ENCODE measurements at regions not wholly inside any gene's neighbourhood (a gene's known extent, or its start where the extent isn't known, plus 50 kb on each side); places are given as distances from the start of the nearest gene placed in this dataset.

DNA sequence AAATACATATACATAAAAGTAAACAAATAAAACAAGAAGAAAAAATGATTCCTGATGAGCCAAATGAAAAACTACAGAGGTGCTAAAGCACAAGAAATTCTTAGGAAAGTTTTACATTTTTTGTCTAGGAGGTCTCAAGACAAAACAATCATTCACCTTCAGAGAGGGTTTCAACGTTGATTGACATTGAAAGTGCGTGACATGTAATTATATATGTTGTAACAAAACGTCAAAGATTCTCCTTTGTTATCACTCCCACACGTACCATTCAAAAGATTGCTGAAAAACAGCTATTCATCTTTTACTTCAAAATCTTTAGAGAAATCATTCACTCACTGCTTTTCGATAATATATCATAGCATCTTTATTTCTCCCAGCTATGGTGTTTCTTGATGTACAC lies 375.9 kb downstream of the NEBL start:
- no peaks in the 10 kb centered on the region for H3K27me3 Mint-ChIP-seq
- H3K4me1 Mint-ChIP-seq (ENCODE audit: unreplicated experiment), result peaks cover 8% of the 10 kb centered on the region
- H3K27ac Mint-ChIP-seq, result no peak overlapping the region
- no peaks in the 10 kb centered on the region for H3K36me3 Mint-ChIP-seq
- no peak overlapping the region for H3K4me3 Mint-ChIP-seq
- TF ChIP-seq, protein P1, sequence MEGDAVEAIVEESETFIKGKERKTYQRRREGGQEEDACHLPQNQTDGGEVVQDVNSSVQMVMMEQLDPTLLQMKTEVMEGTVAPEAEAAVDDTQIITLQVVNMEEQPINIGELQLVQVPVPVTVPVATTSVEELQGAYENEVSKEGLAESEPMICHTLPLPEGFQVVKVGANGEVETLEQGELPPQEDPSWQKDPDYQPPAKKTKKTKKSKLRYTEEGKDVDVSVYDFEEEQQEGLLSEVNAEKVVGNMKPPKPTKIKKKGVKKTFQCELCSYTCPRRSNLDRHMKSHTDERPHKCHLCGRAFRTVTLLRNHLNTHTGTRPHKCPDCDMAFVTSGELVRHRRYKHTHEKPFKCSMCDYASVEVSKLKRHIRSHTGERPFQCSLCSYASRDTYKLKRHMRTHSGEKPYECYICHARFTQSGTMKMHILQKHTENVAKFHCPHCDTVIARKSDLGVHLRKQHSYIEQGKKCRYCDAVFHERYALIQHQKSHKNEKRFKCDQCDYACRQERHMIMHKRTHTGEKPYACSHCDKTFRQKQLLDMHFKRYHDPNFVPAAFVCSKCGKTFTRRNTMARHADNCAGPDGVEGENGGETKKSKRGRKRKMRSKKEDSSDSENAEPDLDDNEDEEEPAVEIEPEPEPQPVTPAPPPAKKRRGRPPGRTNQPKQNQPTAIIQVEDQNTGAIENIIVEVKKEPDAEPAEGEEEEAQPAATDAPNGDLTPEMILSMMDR (conservative IDR thresholded peaks at IDR 0.05), result no peak
- H3K9me3 Mint-ChIP-seq, result no peaks in the 10 kb centered on the region
- no peak for DNase-seq (ENCODE audit: extremely low spot score, unreplicated experiment)

DNA sequence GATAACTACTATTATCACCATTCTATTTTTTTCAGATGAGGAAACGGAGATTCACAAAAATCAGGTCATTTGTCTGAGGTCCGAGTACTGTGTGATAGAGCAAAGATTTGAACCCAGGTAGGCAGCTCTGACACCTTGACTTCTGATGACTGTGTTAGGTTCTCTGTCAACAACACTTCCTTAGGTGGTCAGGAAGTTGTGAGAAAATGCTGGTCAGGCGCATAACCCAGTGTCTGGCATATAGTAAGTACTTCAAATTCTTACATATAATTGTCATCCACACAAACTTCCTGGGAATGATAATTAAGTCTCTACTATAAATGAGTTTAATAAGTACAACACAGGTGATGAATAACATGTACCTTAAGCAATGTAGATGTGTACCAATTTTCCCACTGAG lies 381.5 kb downstream of the NEBL start:
- no peaks in the 10 kb centered on the region for H3K36me3 Mint-ChIP-seq
- H3K4me3 Mint-ChIP-seq, result no peak overlapping the region
- no peaks in the 10 kb centered on the region for H3K9me3 Mint-ChIP-seq
- H3K27ac Mint-ChIP-seq, result no peak overlapping the region
- DNase-seq (ENCODE audit: extremely low spot score, unreplicated experiment), result no peak
- TF ChIP-seq, protein P1 (conservative IDR thresholded peaks at IDR 0.05), result no peak
- no peaks in the 10 kb centered on the region for H3K27me3 Mint-ChIP-seq
- no peaks in the 10 kb centered on the region for H3K4me1 Mint-ChIP-seq (ENCODE audit: unreplicated experiment)

DNA sequence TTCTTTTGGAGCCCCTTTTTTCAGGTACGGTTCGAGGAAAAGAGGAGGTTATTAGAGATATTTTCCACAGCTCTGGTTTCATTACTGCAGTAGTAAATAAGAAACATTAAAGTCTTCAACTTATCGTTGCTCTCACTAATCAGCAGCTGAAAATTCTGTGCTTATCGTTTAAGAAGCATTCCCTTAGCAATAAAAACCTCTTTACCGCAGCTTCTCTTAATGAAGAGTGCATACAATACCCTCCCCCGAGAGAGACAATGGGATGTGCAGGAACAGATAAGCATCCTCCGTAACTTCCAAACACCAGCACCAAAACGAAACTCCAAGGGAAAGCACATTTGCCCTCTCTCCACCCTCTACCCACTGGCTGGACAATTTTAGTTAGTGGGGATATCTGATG lies 384.5 kb downstream of the NEBL start:
- H3K27ac Mint-ChIP-seq, result no peak overlapping the region
- H3K36me3 Mint-ChIP-seq, result peaks cover 4% of the 10 kb centered on the region
- peaks cover 5% of the 10 kb centered on the region for H3K9me3 Mint-ChIP-seq
- H3K4me3 Mint-ChIP-seq, result no peak overlapping the region
- no peak for DNase-seq (ENCODE audit: extremely low spot score, unreplicated experiment)
- H3K27me3 Mint-ChIP-seq, result no peaks in the 10 kb centered on the region
- no peaks in the 10 kb centered on the region for H3K4me1 Mint-ChIP-seq (ENCODE audit: unreplicated experiment)
- TF ChIP-seq, protein P1 (conservative IDR thresholded peaks at IDR 0.05), result no peak

DNA sequence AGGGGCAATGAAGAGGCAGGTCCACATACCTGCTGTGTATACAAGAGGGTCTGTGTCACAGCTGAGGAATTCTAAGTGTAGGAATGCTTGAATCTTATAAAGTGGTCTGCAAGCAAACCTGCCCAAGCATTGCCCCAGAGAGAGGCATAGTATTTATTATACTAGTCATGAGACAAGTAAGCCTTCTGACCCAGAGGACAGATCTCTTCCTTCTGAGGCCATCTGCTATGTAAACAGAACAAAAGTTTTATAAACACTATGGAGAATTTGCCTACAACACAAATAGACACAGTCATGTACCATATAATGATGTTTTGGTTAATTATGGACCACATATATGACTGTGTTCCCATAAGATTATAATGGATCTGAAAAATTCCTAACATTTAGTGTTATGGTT lies 388.2 kb downstream of the NEBL start:
- Mint-ChIP-seq H3K36me3 (peaks cover 4% of the 10 kb centered on the region), H3K9me3 (peaks cover 5% of the 10 kb centered on the region), H3K27ac (no peak overlapping the region), H3K4me1 (ENCODE audit: unreplicated experiment) (no peaks in the 10 kb centered on the region), H3K4me3 (no peak overlapping the region), H3K27me3 (no peaks in the 10 kb centered on the region)
- TF ChIP-seq, protein P1 (conservative IDR thresholded peaks at IDR 0.05), result no peak
- no peak for DNase-seq (ENCODE audit: extremely low spot score, unreplicated experiment)

DNA sequence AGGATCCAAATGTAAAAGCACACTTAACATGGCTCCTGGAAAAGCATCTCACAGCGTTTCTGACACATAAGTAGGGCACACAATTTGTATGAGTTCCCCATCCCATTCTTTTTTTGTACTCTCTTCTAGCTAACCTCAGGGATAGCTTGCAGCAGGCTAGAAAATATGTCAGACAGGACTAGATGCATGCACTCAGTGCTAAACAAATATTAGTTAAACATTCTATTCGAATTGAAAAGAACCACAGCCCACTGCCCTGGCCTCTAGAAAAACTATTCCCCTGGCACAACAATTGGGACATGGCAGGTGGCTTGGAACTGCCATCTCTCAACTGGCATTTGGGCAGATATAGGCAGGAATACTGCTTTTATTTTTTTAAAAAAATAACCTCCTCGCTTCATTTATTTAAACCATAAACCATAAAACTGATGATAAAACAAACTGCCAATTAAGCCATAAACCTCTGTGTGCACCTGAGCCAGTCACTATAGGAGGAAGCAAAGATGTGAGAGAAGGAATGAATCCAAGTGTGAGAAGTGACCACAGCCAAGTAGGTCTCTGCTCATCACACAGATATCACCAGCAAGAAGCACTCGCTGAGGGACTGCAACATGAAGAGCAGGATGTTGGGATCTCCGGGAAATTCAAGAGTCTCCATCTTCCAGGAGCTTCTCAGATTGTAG lies 394.1 kb downstream of the NEBL start:
- no peak overlapping the region for H3K27ac Mint-ChIP-seq
- TF ChIP-seq, protein P1 (conservative IDR thresholded peaks at IDR 0.05), result no peak
- H3K4me1 Mint-ChIP-seq (ENCODE audit: unreplicated experiment), result no peaks in the 10 kb centered on the region
- H3K4me3 Mint-ChIP-seq, result no peak overlapping the region
- peaks cover 11% of the 10 kb centered on the region for H3K9me3 Mint-ChIP-seq
- no peak for DNase-seq (ENCODE audit: extremely low spot score, unreplicated experiment)
- H3K36me3 Mint-ChIP-seq, result no peaks in the 10 kb centered on the region
- H3K27me3 Mint-ChIP-seq, result no peaks in the 10 kb centered on the region

DNA sequence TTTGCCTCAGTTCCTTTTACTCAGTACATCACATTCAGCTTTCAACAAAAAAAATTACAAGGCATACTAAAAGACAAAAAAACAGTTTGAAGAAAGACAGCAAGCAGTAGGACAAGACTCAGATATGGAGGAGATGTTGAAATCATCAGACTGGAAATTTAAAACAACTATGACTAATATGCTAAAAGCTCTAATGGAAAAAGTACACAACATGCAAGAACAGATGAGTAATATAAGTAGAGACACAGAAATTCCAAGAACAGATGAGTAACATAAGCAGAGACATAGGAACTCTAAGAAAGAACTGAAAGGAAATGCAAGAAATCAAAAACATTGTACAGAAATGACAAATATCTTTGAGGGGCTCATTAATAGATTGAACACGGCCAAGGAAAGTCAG lies 402.6 kb downstream of the NEBL start:
- Mint-ChIP-seq H3K4me1 (ENCODE audit: unreplicated experiment) (peaks cover 8% of the 10 kb centered on the region), H3K4me3 (no peak overlapping the region), H3K9me3 (peaks cover 11% of the 10 kb centered on the region), H3K27ac (no peak overlapping the region), H3K36me3 (no peaks in the 10 kb centered on the region), H3K27me3 (no peaks in the 10 kb centered on the region)
- no peak for DNase-seq (ENCODE audit: extremely low spot score, unreplicated experiment)
- TF ChIP-seq, protein P1 (conservative IDR thresholded peaks at IDR 0.05), result no peak

Data from type B pancreatic cell (in vitro differentiated cells).